ENCODE measurements at regions not wholly inside any gene's neighbourhood (a gene's known extent, or its start where the extent isn't known, plus 50 kb on each side); places are given as distances from the start of the nearest gene placed in this dataset.

DNA sequence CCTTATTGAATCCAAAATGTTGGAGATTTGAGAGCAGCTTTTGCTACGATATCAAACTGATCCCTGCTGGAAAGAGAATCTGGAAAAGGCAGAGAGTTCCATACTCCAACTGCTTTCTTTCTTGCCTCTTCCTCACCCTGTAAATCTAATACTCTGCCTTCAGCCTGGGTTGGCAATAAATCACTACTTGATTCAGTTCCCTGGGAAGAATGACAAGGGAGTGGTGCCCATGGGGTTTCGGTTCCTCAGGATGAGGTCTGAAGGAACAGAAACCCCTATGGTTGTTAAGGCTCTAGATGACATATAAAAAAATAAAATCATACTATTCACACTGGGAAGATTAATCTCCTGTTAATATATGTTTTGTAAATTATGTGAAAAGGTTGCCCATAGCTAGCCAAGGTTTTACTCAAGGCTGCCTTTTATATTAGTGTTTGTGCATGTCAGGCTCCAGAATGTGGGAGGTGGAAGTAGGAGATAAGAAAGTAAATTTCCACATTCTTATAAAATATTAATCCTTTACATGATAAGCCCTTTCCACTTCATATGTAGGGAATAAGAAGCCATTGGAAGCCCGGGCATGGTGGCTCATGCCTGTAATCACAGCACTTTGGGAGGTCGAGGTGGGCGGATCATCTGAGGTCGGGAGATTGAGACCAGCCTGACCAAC, 106.2 kb upstream of the CACNA2D1 start:
- no peak overlapping the region for H3K4me3 ChIP-seq (ENCODE audit: low read depth in 1 of 5, low read length in 5 of 5)
- no peaks in the 10 kb centered on the region for H3K4me1 ChIP-seq (ENCODE audit: control insufficient read depth in 5 of 5, insufficient read depth in 5 of 5, low read length in 5 of 5)
- H3K9me3 ChIP-seq (ENCODE audit: control insufficient read depth in 5 of 5, low read length in 5 of 5): peaks cover 0 to 3% (median 0%) of the 10 kb centered on the region in 5 donors
- H3K36me3 ChIP-seq (ENCODE audit: control insufficient read depth in 5 of 5, insufficient read depth in 5 of 5, low read length in 5 of 5): no peaks in the 10 kb centered on the region
- no peaks in the 10 kb centered on the region for H3K27me3 ChIP-seq (ENCODE audit: control insufficient read depth in 5 of 5, insufficient read depth in 4 of 5, low read length in 5 of 5)
- H3K9ac ChIP-seq (ENCODE audit: low read length in 5 of 5): no peak overlapping the region
- H3K27ac ChIP-seq (ENCODE audit: low read depth, low read length): no peak overlapping the region

DNA sequence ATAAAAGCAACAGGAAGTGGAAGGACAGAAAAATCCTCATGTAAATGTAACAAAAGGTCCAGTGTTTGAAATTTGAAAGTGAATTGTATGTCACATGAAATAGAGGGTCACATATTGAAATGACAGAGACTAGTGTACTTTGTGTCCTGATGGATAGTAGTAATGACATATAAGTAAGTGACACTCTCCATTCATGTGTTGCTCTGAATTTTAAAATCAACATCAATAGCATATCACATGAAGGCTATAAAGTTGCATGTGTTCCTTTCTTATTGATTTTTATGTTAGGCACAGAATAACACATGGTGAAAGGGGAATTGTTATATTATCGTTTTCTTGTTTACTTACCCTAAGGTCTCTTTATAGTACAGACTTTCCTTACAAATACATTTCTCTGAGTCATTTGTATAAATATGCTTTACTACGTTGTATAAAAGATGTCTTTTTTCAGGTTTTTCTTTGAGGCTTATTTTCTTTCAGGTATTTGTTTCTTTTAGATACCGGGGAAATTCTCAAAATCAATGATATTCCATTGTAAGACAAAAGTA, 104.6 kb upstream of the CACNA2D1 start:
- Histone ChIP-seq H3K9ac (ENCODE audit: low read length in 5 of 5) (no peak overlapping the region), H3K27ac (ENCODE audit: low read depth, low read length) (no peak overlapping the region), H3K36me3 (ENCODE audit: control insufficient read depth in 5 of 5, insufficient read depth in 5 of 5, low read length in 5 of 5) (no peaks in the 10 kb centered on the region)

DNA sequence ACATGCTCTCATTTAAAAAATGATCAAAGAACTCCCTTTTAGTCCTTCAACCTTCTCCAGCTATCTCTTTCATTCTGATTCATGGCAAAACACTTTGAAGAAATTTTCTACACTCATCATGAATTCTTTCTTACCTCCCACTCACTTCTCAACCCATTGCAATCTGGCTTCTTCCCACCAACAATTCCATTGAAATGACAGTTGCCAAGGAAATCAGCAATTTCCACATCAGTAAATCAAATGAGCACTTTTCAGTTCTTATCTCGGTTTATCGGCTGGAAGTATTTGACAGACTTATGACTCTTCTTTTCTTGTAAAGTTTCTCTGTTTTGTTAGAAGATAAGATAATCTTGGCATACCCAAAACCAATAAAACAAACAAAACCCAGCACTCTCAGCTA, 99.1 kb upstream of the CACNA2D1 start:
- Histone ChIP-seq H3K9me3 (ENCODE audit: control insufficient read depth in 5 of 5, low read length in 5 of 5) (no peaks in the 10 kb centered on the region), H3K4me1 (ENCODE audit: control insufficient read depth in 5 of 5, insufficient read depth in 5 of 5, low read length in 5 of 5) (no peaks in the 10 kb centered on the region), H3K27ac (ENCODE audit: low read depth, low read length) (no peak overlapping the region), H3K27me3 (ENCODE audit: control insufficient read depth in 5 of 5, insufficient read depth in 4 of 5, low read length in 5 of 5) (no peaks in the 10 kb centered on the region), H3K36me3 (ENCODE audit: control insufficient read depth in 5 of 5, insufficient read depth in 5 of 5, low read length in 5 of 5) (no peaks in the 10 kb centered on the region), H3K4me3 (ENCODE audit: low read depth in 1 of 5, low read length in 5 of 5) (no peak overlapping the region), H3K9ac (ENCODE audit: low read length in 5 of 5) (no peak overlapping the region)

More for the DNA sequence above, 104.6 kb upstream of the CACNA2D1 start:
- H3K9me3 ChIP-seq (ENCODE audit: control insufficient read depth in 5 of 5, low read length in 5 of 5): no peaks in the 10 kb centered on the region
- H3K4me3 ChIP-seq (ENCODE audit: low read depth in 1 of 5, low read length in 5 of 5): no peak overlapping the region
- H3K4me1 ChIP-seq (ENCODE audit: control insufficient read depth in 5 of 5, insufficient read depth in 5 of 5, low read length in 5 of 5): no peaks in the 10 kb centered on the region
- no peaks in the 10 kb centered on the region for H3K27me3 ChIP-seq (ENCODE audit: control insufficient read depth in 5 of 5, insufficient read depth in 4 of 5, low read length in 5 of 5)

GRCh38 chr7:82539969-82540368, 96.4 kb upstream of the CACNA2D1 start:
- H3K36me3 ChIP-seq (ENCODE audit: control insufficient read depth in 5 of 5, insufficient read depth in 5 of 5, low read length in 5 of 5): no peaks in the 10 kb centered on the region
- H3K9me3 ChIP-seq (ENCODE audit: control insufficient read depth in 5 of 5, low read length in 5 of 5): no peaks in the 10 kb centered on the region
- H3K9ac ChIP-seq (ENCODE audit: low read length in 5 of 5): no peak overlapping the region
- H3K4me3 ChIP-seq (ENCODE audit: low read depth in 1 of 5, low read length in 5 of 5): no peak overlapping the region
- H3K27me3 ChIP-seq (ENCODE audit: control insufficient read depth in 5 of 5, insufficient read depth in 4 of 5, low read length in 5 of 5): no peaks in the 10 kb centered on the region
- no peak overlapping the region for H3K27ac ChIP-seq (ENCODE audit: low read depth, low read length)
- H3K4me1 ChIP-seq (ENCODE audit: control insufficient read depth in 5 of 5, insufficient read depth in 5 of 5, low read length in 5 of 5): no peaks in the 10 kb centered on the region

DNA sequence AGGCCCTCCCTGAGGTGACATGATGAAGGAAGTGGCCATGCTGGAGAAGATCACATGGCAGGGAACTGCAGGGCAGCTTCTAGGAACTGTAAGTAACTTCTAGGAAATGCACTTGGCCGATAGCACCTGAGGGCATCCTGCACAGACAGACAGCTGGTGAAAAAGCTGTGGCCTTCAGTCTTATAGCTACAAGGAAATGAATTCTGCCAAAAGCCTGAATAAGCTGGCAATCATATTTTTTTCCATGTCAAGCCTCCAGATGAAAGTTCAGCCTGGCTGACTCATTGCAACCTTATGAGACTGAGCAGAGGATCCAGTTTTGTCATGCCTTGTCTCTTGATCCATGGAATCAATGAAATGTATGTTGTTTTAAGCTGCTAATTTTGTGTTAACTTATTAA, 91.1 kb upstream of the CACNA2D1 start:
- Histone ChIP-seq H3K27me3 (ENCODE audit: control insufficient read depth in 5 of 5, insufficient read depth in 4 of 5, low read length in 5 of 5) (no peaks in the 10 kb centered on the region), H3K27ac (ENCODE audit: low read depth, low read length) (no peak overlapping the region), H3K36me3 (ENCODE audit: control insufficient read depth in 5 of 5, insufficient read depth in 5 of 5, low read length in 5 of 5) (no peaks in the 10 kb centered on the region), H3K9me3 (ENCODE audit: control insufficient read depth in 5 of 5, low read length in 5 of 5) (no peaks in the 10 kb centered on the region), H3K4me1 (ENCODE audit: control insufficient read depth in 5 of 5, insufficient read depth in 5 of 5, low read length in 5 of 5) (no peaks in the 10 kb centered on the region), H3K9ac (ENCODE audit: low read length in 5 of 5) (no peak overlapping the region), H3K4me3 (ENCODE audit: low read depth in 1 of 5, low read length in 5 of 5) (no peak overlapping the region)

- H3K27ac ChIP-seq (ENCODE audit: low read depth, low read length): no peak overlapping the region
- H3K4me3 ChIP-seq (ENCODE audit: low read depth in 1 of 5, low read length in 5 of 5): no peak overlapping the region
- H3K9ac ChIP-seq (ENCODE audit: low read length in 5 of 5): no peak overlapping the region
- H3K27me3 ChIP-seq (ENCODE audit: control insufficient read depth in 5 of 5, insufficient read depth in 4 of 5, low read length in 5 of 5): no peaks in the 10 kb centered on the region
- H3K4me1 ChIP-seq (ENCODE audit: control insufficient read depth in 5 of 5, insufficient read depth in 5 of 5, low read length in 5 of 5): no peaks in the 10 kb centered on the region
- no peaks in the 10 kb centered on the region for H3K9me3 ChIP-seq (ENCODE audit: control insufficient read depth in 5 of 5, low read length in 5 of 5)
- H3K36me3 ChIP-seq (ENCODE audit: control insufficient read depth in 5 of 5, insufficient read depth in 5 of 5, low read length in 5 of 5): no peaks in the 10 kb centered on the region
Measured at GRCh38 chr7:82530361-82530760, 86.8 kb upstream of the CACNA2D1 start.

GRCh38 chr7:82528577-82529310, 85.2 kb upstream of the CACNA2D1 start:
- Histone ChIP-seq H3K27ac (ENCODE audit: low read depth, low read length) (no peak overlapping the region), H3K4me3 (ENCODE audit: low read depth in 1 of 5, low read length in 5 of 5) (no peak overlapping the region), H3K4me1 (ENCODE audit: control insufficient read depth in 5 of 5, insufficient read depth in 5 of 5, low read length in 5 of 5) (no peaks in the 10 kb centered on the region), H3K9me3 (ENCODE audit: control insufficient read depth in 5 of 5, low read length in 5 of 5) (no peaks in the 10 kb centered on the region), H3K27me3 (ENCODE audit: control insufficient read depth in 5 of 5, insufficient read depth in 4 of 5, low read length in 5 of 5) (no peaks in the 10 kb centered on the region), H3K36me3 (ENCODE audit: control insufficient read depth in 5 of 5, insufficient read depth in 5 of 5, low read length in 5 of 5) (no peaks in the 10 kb centered on the region), H3K9ac (ENCODE audit: low read length in 5 of 5) (no peak overlapping the region)

DNA sequence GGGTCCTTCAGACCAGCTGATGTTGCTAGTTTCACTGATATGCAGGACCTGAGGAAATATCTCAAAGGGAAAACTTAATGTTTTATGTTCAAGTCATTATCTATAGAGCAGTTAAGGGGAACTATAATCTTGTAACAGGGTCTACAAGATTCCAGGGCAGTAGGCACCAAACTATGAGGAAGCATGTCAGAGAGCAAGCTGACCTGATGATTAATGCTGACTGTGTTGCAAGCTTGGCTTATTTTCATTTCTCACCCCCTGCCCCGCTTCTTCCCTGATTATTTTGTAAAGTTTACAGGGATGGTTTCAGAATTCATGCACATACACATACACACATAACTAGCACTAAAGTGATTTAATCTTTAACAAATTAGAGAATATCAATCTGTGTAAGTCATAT, 84.3 kb upstream of the CACNA2D1 start:
- no peaks in the 10 kb centered on the region for H3K4me1 ChIP-seq (ENCODE audit: control insufficient read depth in 5 of 5, insufficient read depth in 5 of 5, low read length in 5 of 5)
- H3K27me3 ChIP-seq (ENCODE audit: control insufficient read depth in 5 of 5, insufficient read depth in 4 of 5, low read length in 5 of 5): no peaks in the 10 kb centered on the region
- no peaks in the 10 kb centered on the region for H3K36me3 ChIP-seq (ENCODE audit: control insufficient read depth in 5 of 5, insufficient read depth in 5 of 5, low read length in 5 of 5)
- no peak overlapping the region for H3K4me3 ChIP-seq (ENCODE audit: low read depth in 1 of 5, low read length in 5 of 5)
- no peaks in the 10 kb centered on the region for H3K9me3 ChIP-seq (ENCODE audit: control insufficient read depth in 5 of 5, low read length in 5 of 5)
- H3K9ac ChIP-seq (ENCODE audit: low read length in 5 of 5): no peak overlapping the region
- no peak overlapping the region for H3K27ac ChIP-seq (ENCODE audit: low read depth, low read length)

DNA sequence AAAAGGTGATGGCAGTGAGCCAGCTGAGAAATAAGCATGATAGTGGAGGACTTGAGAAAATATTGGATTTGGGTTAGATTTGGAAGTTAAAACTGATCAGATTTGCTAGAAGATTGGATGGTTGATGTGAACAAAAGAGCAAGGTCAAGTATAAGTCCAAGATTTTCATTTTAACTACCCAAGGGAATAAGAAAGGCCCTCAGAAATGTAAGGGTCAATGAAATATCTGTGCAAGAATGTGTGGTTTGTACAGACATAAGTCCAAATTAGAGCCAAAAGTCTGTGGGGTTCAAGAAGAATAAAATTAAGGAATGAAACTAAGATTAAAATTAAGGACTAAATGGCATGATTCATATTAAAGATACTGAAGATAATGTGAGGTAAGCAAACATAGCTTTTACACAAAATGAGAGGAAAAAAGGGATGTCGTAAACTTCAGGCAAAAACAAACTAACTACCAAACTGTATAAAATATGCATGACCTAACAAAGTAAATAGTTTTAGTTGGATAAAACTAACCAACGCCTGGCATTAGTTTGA, 78.4 kb upstream of the CACNA2D1 start:
- no peak overlapping the region for H3K4me3 ChIP-seq (ENCODE audit: low read depth in 1 of 5, low read length in 5 of 5)
- no peaks in the 10 kb centered on the region for H3K4me1 ChIP-seq (ENCODE audit: control insufficient read depth in 5 of 5, insufficient read depth in 5 of 5, low read length in 5 of 5)
- no peaks in the 10 kb centered on the region for H3K9me3 ChIP-seq (ENCODE audit: control insufficient read depth in 5 of 5, low read length in 5 of 5)
- H3K27ac ChIP-seq (ENCODE audit: low read depth, low read length): no peak overlapping the region
- no peaks in the 10 kb centered on the region for H3K36me3 ChIP-seq (ENCODE audit: control insufficient read depth in 5 of 5, insufficient read depth in 5 of 5, low read length in 5 of 5)
- H3K9ac ChIP-seq (ENCODE audit: low read length in 5 of 5): no peak overlapping the region
- no peaks in the 10 kb centered on the region for H3K27me3 ChIP-seq (ENCODE audit: control insufficient read depth in 5 of 5, insufficient read depth in 4 of 5, low read length in 5 of 5)

DNA sequence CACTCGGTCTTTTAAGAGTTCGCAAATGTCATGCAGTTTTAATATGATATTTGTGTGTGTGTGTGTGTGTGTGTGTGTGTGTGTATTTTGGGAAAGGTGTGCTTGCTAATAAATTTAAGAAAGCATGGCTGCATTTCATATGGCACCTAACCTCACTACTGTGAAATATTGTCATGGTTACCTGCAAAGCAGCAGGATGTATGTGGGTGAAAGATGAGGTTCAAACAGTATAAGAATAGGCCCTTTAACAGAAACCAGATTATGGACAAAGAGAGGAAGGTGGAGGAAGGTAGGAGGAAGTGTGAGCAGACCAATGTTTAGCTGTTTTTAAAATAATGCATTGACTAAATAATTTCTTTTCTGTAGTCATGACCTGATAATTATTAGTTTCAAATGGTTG, 73.5 kb upstream of the CACNA2D1 start:
- Histone ChIP-seq H3K4me1 (ENCODE audit: control insufficient read depth in 5 of 5, insufficient read depth in 5 of 5, low read length in 5 of 5) (no peaks in the 10 kb centered on the region), H3K36me3 (ENCODE audit: control insufficient read depth in 5 of 5, insufficient read depth in 5 of 5, low read length in 5 of 5) (no peaks in the 10 kb centered on the region), H3K27ac (ENCODE audit: low read depth, low read length) (no peak overlapping the region), H3K9me3 (ENCODE audit: control insufficient read depth in 5 of 5, low read length in 5 of 5) (no peaks in the 10 kb centered on the region), H3K4me3 (ENCODE audit: low read depth in 1 of 5, low read length in 5 of 5) (no peak overlapping the region), H3K9ac (ENCODE audit: low read length in 5 of 5) (no peak overlapping the region), H3K27me3 (ENCODE audit: control insufficient read depth in 5 of 5, insufficient read depth in 4 of 5, low read length in 5 of 5) (no peaks in the 10 kb centered on the region)

Measured in subcutaneous abdominal adipose tissue (tissue), 5 donors.